HG03442 (cell line): ENCODE measurements at regions not wholly inside any gene's neighbourhood (a gene's known extent, or its start where the extent isn't known, plus 50 kb on each side); places are given as distances from the start of the nearest gene placed in this dataset.

Experiments
- ATAC-seq: cut with Tn5 transposase; IDR thresholded peaks from one replicate; pipeline ENCODE4 v1.9.1; 2021; ENCODE audit warnings: mild to moderate bottlenecking, moderate library complexity; ENCODE audit not compliant: unreplicated experiment

DNA sequence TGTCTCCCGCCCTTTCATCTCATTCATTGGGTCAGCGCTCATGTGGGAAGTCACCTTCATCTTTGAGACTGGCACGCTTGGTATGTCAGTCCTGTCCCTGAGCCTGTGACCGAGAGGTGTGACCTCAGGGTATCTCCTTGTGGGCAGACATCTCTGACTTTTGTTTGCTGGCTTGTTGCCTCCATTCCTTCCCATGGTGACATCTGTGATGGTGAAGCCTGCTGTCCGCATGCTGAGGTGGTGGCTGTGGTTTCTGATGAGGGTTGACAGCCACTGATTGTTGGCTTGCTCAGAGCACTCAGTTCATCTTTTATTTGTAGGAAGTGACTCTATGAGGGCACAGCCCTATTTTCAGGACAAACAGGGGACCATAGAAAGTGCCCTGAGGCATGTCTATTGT is 139.2 kb downstream of the SLC4A3 start:
- ATAC-seq, result no peak

DNA sequence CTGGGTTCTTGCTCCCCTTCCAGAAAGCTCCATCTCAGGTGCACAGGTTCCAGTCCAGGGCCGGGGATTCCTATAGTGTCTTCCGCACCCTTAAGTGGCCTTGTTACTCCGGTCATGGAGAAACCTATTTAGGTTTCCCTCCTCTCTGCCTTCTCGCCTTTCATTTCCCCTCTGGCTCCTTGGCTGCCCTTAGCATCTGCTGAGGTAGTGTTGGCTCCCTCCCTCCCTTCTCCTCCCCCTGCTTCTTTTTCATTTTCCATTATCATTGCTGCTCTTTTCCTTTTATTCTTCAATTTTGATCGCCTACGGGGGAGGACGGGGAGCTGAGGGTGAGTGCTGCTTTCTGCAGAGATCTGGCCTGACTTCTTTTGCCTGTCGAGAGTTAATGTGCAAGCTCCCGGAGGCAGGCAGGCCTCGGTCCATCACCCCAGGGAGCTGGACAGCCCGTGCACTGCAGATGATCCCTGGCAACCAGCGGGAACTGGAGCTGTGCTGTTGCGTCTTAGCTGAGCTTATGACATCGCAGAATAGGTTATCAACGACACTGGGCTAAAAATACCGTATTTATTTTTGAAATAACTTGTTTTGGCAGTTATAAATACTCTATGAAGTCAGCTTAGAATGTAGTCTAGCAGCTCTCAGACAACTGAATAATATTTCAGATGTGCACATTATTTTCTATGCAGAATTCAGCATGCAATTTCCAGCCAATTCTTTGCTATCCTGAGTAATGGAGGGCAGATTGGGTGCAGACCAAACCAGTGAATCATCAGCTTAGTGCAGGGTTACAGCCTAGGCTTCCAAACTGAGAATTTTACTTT is 141.9 kb downstream of the SLC4A3 start:
- ATAC-seq, result no peak

DNA sequence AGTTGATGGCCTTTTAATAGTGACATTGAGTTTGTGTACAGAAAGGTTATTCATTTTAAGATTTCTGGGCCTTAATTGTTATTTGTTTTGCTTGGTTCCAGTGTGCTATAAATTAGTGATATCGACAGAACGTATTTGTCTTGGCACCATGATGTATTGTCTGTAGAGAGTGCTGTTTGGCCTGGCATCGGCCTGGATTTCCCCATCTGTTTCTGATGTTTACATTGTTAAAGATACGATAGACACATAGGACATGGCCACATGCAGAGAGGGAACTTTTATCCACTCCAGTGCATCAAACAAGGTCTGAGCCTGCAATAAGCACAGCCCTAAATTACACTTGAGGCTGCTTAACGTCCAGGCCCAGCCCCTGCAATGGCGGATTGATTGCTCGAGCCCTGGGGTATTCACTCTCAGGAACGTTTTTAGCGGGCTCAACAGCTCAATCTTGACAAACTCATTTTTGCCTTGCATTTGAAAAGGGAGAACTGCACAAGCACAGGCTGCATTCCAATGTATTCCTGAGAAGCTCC is 144.7 kb downstream of the SLC4A3 start:
- no peak for ATAC-seq

DNA sequence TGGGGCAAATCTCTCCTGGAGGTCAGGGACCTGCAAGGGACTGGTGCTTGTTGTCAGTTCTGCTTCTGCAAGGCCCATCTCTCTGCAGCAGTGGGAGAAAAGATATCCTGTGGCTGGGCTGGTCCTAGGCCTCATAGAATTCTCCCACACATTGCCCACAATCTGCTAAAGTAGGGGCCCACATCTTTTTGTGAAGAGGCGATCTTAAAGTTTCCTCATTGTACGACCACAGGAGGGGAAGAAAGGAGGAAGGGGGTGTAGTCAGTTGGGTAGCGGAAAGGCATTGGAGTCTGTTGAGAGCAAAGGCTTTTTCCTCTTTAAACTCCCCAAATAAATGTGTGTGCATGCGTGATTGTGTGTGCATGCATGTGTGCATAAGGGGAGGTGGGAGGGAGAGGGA is 145.3 kb downstream of the SLC4A3 start:
- ATAC-seq, result no peak

DNA sequence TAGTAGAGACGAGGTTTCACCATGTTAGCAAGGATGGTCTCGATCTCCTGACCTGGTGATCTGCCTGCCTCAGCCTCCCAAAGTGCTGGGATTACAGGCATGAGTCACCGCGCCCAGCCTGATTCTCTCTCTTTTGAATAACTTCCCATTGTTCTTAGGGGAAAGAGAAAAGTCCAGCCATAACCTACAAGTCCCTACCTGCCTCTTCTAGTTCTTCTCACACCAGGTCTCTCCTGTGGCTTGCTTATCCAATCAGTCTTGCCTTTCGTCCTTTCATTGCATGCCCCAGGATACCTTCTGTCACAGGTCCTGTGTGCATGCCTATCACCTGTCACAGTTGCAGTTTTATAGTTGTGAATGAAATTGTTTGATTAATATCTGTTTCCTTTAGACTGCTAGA is 148.1 kb downstream of the SLC4A3 start:
- no peak for ATAC-seq

DNA sequence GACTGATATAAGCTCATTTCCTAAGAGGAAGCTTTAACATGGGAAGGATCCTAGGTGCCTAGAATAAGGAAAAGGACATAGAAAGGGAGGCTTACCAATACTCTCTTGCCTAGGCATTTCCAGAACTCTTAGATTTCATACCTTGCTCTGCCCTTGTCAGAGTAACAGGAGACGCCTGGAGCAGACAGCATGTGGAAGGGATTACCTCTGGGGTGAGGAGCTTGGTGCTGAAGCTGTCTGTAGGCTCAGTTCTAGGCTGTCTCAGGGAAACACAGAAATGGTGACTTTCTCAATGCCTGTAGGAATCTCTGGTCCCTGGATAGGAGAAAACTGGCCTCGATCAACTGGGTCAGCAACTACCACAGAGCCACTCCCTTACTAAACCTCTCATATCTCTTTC is 150.0 kb downstream of the SLC4A3 start:
- ATAC-seq, result no peak

DNA sequence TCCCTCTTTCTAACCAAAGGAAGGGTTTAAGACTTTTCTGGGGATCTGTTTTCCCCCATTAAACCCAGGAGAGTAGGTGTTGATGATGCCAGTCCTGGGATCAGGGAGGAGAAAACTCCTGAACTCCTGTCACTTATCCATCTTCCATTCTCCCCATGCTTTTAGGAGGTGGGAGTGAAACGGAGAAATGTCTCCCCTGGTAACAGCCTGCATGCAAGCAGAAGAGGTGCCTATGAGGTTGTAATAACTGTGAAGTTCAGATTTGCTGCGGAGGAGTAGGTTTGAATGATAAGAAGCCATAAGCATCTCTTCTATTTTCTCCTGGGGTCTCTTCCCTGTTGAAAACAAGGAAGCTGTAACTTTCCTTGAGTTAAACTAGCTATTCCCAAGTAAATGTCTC is 150.8 kb downstream of the SLC4A3 start:
- no peak for ATAC-seq

DNA sequence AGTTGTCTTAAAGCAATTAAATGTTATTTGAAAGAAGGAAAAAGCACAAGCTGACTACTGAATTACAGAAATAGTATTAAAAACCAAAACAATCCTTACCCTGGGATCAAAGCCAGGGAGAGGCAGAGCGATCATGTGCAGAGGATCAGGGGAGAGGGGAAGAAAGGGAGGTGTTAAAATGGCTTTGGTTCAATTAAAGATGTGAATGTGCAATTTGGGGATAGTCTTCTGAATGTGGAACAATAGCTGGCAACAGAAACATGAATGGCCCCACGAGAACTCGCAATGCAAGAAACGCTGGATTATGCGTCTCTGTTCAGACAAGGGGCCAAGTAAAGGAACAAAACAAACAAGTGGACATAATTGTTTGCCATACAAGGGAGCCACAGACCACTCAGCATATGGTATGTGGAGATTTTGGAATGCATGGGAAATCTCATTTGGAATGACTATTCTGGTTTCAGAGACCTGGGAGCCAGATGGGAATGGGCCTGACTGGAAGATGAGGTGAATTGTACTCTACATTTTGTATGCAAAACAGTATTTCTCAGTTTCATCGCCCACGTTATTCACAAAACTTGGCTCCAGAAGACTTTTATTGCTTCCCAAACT is 155.4 kb downstream of the SLC4A3 start:
- no peak for ATAC-seq

DNA sequence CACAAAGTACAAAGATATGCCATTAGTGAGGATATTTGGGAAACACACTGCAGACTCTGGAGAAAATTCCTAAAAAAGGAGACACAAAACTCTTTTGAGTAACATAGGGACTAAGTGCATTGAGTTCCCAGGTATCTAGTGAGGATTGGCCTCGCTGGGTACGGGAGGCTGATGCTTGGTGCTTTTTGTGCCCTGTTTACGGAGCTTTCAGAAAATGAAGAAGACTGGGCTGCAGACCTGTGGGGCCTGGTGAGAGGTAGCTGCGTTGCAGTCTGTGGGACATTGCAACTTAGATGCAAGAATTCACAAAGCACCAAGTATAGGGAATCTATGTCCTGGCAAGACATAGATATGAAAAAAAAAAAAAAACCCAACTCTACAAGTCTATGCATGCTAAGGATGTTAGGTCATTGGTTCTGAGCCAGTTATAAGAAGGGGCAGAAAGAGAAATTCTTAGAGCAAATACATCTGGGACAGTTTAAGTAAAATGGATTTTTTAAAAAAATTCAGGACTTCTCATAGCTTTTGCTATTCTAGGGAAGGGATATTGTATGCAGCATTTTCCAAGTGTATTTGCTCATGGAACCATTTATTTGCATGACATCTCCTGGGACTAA is 156.0 kb downstream of the SLC4A3 start:
- no peak for ATAC-seq

DNA sequence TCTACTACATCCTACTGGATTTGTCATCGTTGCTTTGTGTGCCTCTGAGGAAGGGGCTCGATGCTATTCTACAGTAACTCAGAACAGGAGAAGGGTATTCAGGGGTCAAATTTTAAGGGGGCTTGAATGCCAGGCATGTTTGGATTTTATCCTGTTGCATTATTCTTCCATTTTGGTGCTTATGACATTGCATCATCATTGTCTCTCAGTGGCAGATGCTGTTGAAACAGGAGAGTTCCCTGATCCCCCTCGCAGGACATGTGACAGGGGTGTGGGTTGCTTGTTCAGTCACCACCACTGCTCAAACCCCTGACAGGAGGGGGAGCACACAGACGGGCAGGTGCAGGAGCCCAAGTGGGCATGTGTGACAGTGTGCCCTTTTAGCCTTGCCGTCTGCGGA is 156.7 kb downstream of the SLC4A3 start:
- no peak for ATAC-seq

DNA sequence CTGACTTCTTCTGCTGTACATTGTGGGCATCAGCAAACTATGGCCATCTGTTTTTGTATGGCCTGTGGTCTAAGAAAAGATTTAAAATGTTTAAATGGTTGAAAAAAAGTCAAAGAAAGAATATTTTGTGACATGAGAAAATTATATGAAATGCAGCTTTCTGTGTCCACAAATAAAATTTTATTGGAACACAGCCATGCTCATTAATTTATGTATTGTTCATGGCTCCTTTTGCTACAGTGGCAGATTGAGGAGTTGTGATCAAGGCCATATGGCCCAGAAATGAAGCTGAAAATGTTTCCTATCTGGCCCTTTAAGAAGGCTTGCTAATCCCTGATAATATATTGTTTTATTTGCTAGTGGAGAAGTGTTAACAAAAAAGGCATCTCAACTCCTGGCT is 162.0 kb downstream of the SLC4A3 start:
- no peak for ATAC-seq

DNA sequence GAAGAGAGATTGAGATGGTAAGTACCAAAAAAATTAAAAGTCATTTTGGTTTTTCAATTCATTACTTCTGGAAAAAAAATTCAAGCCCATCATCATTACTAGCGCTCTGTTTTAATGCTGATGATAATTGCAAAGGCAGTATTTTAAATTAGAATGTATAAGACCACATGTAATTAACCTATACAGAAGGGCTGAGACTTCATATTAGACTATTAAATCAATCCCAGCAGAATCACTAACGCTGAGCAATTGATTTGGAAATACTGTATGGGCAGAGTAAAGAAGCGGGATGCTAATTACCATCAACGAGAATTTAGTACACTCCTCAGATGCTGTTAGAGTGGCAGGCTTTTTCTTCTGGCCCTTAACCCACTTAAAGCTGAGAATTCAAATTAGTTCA is 165.0 kb downstream of the SLC4A3 start:
- ATAC-seq, result no peak

DNA sequence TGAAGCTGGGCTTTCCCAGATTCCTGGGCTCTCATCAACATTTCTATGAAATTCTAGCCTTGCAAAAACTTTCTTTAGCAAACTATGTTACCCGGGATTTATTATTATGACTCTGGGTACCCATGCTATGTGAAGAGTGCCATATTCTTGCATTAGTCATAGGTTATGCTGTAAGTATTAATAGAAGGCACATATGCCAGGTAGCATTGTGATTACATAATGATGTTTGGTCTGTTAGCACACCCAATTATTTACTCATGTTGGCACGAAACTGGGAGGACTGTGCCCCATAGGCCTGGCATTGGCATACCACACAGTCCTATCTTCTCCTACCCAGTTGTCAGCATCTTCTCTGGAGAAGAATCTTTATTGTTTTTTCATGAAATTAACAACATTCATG is 171.0 kb downstream of the SLC4A3 start:
- no peak for ATAC-seq

DNA sequence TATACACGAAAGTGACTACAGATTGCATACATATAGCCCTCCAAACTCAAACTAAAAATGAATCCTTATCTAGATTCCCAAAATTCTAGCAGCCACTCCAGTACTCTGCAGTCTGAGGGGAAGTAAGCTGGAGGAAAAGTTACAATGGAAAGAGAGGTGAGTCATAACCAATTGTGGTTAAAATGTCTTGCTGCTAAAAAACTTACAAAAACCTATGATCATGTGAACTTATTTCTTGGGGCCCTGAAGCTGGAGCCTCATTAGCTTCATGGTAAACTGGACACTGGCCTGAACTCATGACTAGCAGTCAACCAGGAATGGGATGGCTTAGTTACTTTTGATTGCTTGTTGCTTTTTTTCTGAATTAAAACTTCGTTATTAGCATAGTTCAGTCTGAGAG is 175.9 kb downstream of the SLC4A3 start:
- ATAC-seq, result no peak

DNA sequence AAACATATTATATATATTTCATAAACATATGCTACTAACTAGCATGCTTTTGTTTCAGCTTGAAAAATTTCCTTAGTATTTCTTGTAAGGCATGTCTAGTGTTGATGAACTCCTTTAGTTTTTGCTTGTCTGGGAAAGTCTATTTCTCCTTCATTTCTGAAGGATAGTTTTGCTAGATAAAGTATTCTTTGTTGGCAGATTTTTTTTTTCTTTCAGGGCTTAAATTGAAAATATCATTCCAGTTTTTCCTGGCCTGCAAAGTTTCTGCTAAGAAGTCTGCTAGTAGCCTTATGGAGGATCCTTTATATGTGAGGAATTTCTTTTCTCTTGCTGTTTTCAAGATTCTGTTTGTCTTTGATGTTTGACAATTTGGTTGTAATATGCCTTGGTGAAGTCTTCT is 183.5 kb downstream of the SLC4A3 start:
- no peak for ATAC-seq

DNA sequence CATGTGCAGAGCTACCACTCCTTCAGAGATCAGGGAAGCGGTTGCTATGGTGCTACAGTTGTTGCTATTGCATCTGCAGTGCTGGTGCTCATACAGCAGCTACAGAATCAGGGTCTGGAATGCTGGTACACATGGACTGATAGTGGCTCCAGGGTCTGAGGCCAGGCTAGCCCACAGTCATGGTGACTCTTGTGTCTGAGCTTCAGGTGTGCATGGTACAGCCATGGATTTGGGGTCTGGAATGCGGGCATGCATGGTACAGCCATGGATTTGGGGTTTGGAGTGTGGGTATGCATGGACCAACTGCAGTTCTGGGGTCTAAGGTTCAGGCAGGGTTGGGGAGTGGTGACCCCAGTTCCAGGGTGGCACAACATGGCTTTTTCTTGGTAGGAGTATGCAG is 185.2 kb downstream of the SLC4A3 start:
- ATAC-seq, result no peak

DNA sequence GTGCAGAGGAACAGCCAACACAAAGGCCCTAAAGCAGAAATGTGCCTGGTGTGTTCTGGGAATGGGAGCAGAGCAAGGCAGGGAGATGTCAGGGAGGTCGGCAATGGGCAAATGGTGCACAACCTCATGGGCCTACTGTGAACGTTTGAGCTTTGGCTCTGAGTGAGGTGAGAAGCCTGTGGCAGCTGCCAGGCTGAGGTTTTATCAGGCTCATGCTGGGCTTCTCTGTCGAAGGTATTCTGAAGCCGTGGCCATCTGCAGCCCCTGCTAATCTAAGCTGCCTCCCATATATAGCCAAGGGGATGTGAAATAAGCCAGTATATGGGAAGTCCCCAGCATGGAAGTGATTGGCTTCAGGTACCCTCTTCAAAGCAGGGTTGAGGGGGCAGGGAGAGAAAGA is 193.3 kb downstream of the SLC4A3 start:
- no peak for ATAC-seq

DNA sequence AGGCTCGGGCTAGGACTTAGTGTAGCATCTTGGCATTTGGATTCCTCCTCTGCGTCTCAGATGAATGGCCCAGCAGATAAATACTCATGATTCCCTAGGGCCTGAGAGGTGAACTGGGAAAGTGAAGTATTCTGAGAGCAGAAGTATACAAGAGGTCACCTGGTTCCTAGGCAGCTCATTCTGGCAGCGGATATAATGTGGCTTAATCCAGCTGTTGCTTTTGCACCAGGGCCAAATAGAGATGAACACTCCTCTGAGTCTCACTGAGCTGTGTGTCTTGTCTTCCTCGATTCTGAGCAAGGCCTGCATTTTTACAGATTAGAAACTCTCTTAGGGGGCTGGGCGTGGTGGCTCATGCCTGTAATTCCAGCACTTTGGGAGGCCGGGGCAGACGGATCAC is 196.1 kb downstream of the SLC4A3 start:
- no peak for ATAC-seq

DNA sequence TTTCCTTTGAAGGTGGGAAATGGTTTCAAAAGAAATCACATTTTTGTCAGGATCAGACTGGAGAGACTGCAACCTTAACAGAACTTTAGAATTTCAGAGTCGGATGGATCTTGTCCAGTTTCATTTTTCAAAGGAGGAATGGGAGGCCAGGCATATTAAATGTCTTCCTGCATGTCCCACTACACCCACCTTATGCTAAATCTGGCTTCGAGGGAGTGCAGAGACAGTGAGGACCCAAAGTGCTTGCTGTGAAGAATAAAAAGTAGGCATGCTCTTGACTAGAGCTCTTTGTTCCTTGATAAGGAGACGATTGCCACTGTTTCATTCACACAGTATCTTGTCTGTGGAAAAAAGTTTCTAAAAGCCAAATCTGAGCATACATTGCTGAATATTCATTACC is 197.6 kb downstream of the SLC4A3 start:
- no peak for ATAC-seq

DNA sequence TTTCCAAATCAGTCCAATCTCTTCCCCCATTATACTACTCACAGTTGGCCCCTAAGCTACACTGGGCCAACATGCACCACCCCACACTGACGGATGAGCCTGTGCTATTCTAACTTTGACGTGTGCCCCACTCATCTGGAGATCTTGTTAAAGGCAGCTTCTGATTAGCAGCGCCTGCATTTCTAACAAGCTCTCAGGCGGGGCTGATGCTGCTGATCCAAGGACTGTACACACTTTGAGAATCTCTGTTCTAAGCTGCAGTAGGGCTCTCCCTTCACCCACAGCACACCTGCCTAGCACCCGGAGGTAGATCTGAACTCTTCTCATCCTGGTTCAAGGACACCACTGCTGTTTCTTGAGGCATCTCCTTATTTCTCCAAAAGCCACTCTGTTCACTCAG is 200.7 kb downstream of the SLC4A3 start:
- ATAC-seq, result no peak

DNA sequence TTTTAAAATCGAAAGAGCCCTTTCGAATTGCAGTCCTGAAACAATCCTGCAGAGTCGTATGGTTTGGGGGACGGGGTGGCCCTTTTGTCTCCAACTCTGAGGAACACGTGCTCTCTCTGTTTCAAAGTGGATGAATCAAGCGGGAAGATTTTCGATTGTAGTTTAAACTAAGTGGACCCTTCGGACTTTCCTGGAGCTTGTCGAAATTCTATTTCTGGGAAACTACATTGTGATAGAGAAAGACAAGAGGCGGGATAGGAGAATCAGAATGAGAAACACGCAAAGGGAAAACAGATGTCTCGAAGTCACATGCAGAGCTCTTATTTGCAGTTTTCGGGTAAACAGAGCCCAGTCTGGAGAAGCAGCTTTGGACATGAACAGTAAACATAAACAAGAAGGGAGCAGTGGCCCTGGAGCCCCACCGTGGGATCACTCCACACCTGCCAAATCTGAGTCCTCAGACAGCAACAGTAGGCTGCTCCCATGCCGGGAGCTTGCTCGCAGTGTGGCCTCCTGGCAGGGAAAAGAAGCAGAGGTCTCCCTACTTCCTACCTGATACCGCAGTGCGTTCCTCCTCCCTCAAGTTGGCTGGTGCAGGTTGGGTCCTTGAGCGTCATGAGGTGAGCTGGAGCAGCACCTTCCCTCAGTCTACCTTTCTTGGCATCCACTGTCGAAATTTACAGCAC is 202.4 kb downstream of the SLC4A3 start:
- ATAC-seq, result no peak

DNA sequence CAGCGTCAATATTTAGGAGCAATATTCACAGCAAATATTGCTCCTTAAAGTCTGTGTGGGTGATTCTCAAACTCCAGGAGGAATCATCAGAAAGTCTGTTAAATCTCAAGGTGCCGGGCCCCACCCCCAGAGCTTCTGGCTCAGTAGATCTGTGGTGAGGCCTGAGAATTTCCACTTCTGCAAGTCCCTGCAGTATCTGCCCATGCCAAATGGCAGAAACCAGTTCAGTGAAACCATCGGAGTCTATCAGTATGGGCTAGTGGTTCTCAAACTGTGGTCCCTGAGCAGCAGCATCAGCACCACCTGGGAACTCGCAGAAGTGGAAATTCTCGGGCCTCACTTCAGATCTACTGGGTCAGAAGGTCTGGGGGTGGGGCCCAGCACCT is 202.9 kb downstream of the SLC4A3 start:
- no peak for ATAC-seq
